Astrocyte (in vitro differentiated cells and primary cell): ENCODE measurements at regions not wholly inside any gene's neighbourhood (a gene's known extent, or its start where the extent isn't known, plus 50 kb on each side); places are given as distances from the start of the nearest gene placed in this dataset.

Experiments used
- DNase-seq: peaks from one replicate; pipeline ENCODE4 v3.0.0-alpha.2; 2010; ENCODE audit warnings: low read depth
- FAIRE-seq: peaks from 2 replicates; lab custom pipeline; 2011; peaks lifted over from hg19 to GRCh38; lab: Jason Lieb, UNC
- H2AFZ ChIP-seq: 2 replicates; pipeline ENCODE4 v1.6.0; 2012; ENCODE audit warnings: low read depth, low read length, inconsistent platforms
- H3K27ac ChIP-seq: 2 replicates; pipeline ENCODE4 v1.5.1; 2011; ENCODE audit warnings: low read depth, low read length, inconsistent platforms
- H3K27me3 ChIP-seq: 2 replicates; pipeline ENCODE4 v1.6.0; 2011; ENCODE audit warnings: low read length, inconsistent platforms; ENCODE audit not compliant: insufficient read depth
- H3K36me3 ChIP-seq: 2 replicates; pipeline ENCODE4 v1.5.1; 2011; ENCODE audit warnings: low read length, inconsistent platforms; ENCODE audit not compliant: insufficient read depth
- H3K4me1 ChIP-seq: 2 replicates; pipeline ENCODE4 v1.5.1; 2011; ENCODE audit warnings: low read length, inconsistent platforms; ENCODE audit not compliant: insufficient read depth
- H3K4me2 ChIP-seq: 2 replicates; pipeline ENCODE4 v1.6.0; 2012; ENCODE audit warnings: low read length, inconsistent platforms
- H3K4me3 ChIP-seq: 2 replicates; pipeline ENCODE4 v1.5.1; 2011; ENCODE audit warnings: low read depth, mild to moderate bottlenecking, low read length, inconsistent platforms; ENCODE audit not compliant: insufficient read depth
- H3K79me2 ChIP-seq: 2 replicates; pipeline ENCODE4 v1.6.0; 2012; ENCODE audit warnings: mild to moderate bottlenecking, low read length, inconsistent platforms; ENCODE audit not compliant: insufficient read depth
- H3K9ac ChIP-seq: 2 replicates; pipeline ENCODE4 v1.6.0; 2012; ENCODE audit warnings: mild to moderate bottlenecking, low read length, inconsistent platforms
- H3K9me3 ChIP-seq: 2 replicates; pipeline ENCODE4 v1.5.1; 2012; ENCODE audit warnings: low read depth, mild to moderate bottlenecking, low read length, inconsistent platforms; ENCODE audit not compliant: insufficient read depth
- H4K20me1 ChIP-seq: 2 replicates; pipeline ENCODE4 v1.6.0; 2012; ENCODE audit warnings: low read length, inconsistent platforms; ENCODE audit not compliant: insufficient read depth
- H3K27ac Mint-ChIP-seq: one replicate; pipeline ENCODE4 v1.8.0; 2021; ENCODE audit warnings: mild to moderate bottlenecking, mixed read lengths; ENCODE audit not compliant: unreplicated experiment
- H3K27me3 Mint-ChIP-seq: one replicate; pipeline ENCODE4 v1.8.0; 2021; ENCODE audit warnings: low read depth, mixed read lengths; ENCODE audit not compliant: unreplicated experiment
- H3K36me3 Mint-ChIP-seq: one replicate; pipeline ENCODE4 v1.8.0; 2021; ENCODE audit warnings: low read depth, mixed read lengths; ENCODE audit not compliant: unreplicated experiment
- H3K4me1 Mint-ChIP-seq: one replicate; pipeline ENCODE4 v1.8.0; 2021; ENCODE audit warnings: low read depth, mixed read lengths; ENCODE audit not compliant: unreplicated experiment
- H3K4me3 Mint-ChIP-seq: one replicate; pipeline ENCODE4 v1.8.0; 2021; ENCODE audit warnings: mild to moderate bottlenecking, moderate library complexity, mixed read lengths; ENCODE audit not compliant: unreplicated experiment
- H3K9me3 Mint-ChIP-seq: one replicate; pipeline ENCODE4 v1.8.0; 2021; ENCODE audit warnings: mild to moderate bottlenecking, mixed read lengths; ENCODE audit not compliant: unreplicated experiment
- CTCF ChIP-seq: IDR thresholded peaks from 2 replicates; pipeline ENCODE4 v1.5.1; 2011; ENCODE audit warnings: low read depth, mild to moderate bottlenecking, inconsistent platforms, low read length, moderate library complexity; ENCODE audit not compliant: insufficient read depth
- EZH2 ChIP-seq: IDR thresholded peaks from 2 replicates; pipeline ENCODE4 v1.6.1; 2012; ENCODE audit warnings: mild to moderate bottlenecking, low read length, inconsistent platforms; ENCODE audit not compliant: insufficient read depth

- Histone ChIP-seq H3K4me2 (no peak overlapping the region), H2AFZ (no peak overlapping the region), H3K36me3 (no peaks in the 10 kb centered on the region), H3K4me3 (no peak overlapping the region), H3K27ac (no peak overlapping the region), H3K27me3 (no peaks in the 10 kb centered on the region), H3K9ac (no peak overlapping the region), H3K9me3 (peaks cover 3% of the 10 kb centered on the region), H4K20me1 (no peaks in the 10 kb centered on the region), H3K4me1 (no peaks in the 10 kb centered on the region), H3K79me2 (no peaks in the 10 kb centered on the region)
- no peak overlapping the region for H3K4me3 Mint-ChIP-seq
- no peak overlapping the region for H3K27ac Mint-ChIP-seq
- H3K4me1 Mint-ChIP-seq, result no peaks in the 10 kb centered on the region
- DNase-seq (no peak), FAIRE-seq (no peak)
- H3K27me3 Mint-ChIP-seq, result peaks cover 5% of the 10 kb centered on the region
- no peak for TF ChIP-seq EZH2
- no peak for TF ChIP-seq CTCF
- H3K9me3 Mint-ChIP-seq, result peaks cover 10% of the 10 kb centered on the region
- H3K36me3 Mint-ChIP-seq, result no peaks in the 10 kb centered on the region
Observed at GRCh38 chr20:43248341-43248740, 58.6 kb upstream of the PTPRT start.

GRCh38 chr20:43247361-43247760, 57.7 kb upstream of the PTPRT start:
- TF ChIP-seq EZH2, result no peak
- TF ChIP-seq CTCF, result no peak
- H3K36me3 ChIP-seq, result no peaks in the 10 kb centered on the region
- no peak overlapping the region for H3K9ac ChIP-seq
- no peak overlapping the region for H3K4me2 ChIP-seq
- FAIRE-seq (no peak), DNase-seq (no peak)
- Mint-ChIP-seq H3K4me1 (no peaks in the 10 kb centered on the region), H3K27me3 (peaks cover 5% of the 10 kb centered on the region), H3K36me3 (no peaks in the 10 kb centered on the region), H3K4me3 (no peak overlapping the region), H3K9me3 (peaks cover 10% of the 10 kb centered on the region), H3K27ac (no peak overlapping the region)
- H2AFZ ChIP-seq, result no peak overlapping the region
- H3K27me3 ChIP-seq, result no peaks in the 10 kb centered on the region
- peaks cover 3% of the 10 kb centered on the region for H3K9me3 ChIP-seq
- no peak overlapping the region for H3K27ac ChIP-seq
- no peaks in the 10 kb centered on the region for H3K4me1 ChIP-seq
- no peaks in the 10 kb centered on the region for H4K20me1 ChIP-seq
- no peaks in the 10 kb centered on the region for H3K79me2 ChIP-seq
- no peak overlapping the region for H3K4me3 ChIP-seq

GRCh38 chr20:43244647-43245046, 54.9 kb upstream of the PTPRT start:
- peaks cover 5% of the 10 kb centered on the region for H3K27me3 Mint-ChIP-seq
- TF ChIP-seq EZH2 (no peak), CTCF (no peak)
- H3K36me3 ChIP-seq, result no peaks in the 10 kb centered on the region

More at GRCh38 chr20:43244647-43245046, 54.9 kb upstream of the PTPRT start:
- Mint-ChIP-seq H3K36me3 (no peaks in the 10 kb centered on the region), H3K4me1 (no peaks in the 10 kb centered on the region), H3K9me3 (peaks cover 10% of the 10 kb centered on the region), H3K4me3 (no peak overlapping the region), H3K27ac (no peak overlapping the region)
- H3K79me2 ChIP-seq, result no peaks in the 10 kb centered on the region
- H3K27ac ChIP-seq, result no peak overlapping the region
- DNase-seq (no peak), FAIRE-seq (no peak)
- no peak overlapping the region for H3K4me3 ChIP-seq
- no peak overlapping the region for H3K9ac ChIP-seq
- H2AFZ ChIP-seq, result no peak overlapping the region
- H3K27me3 ChIP-seq, result no peaks in the 10 kb centered on the region
- H3K4me1 ChIP-seq, result no peaks in the 10 kb centered on the region
- peaks cover 3% of the 10 kb centered on the region for H3K9me3 ChIP-seq
- no peaks in the 10 kb centered on the region for H4K20me1 ChIP-seq
- H3K4me2 ChIP-seq, result no peak overlapping the region
